C4-2B (cell line): ENCODE measurements at regions not wholly inside any gene's neighbourhood (a gene's known extent, or its start where the extent isn't known, plus 50 kb on each side); places are given as distances from the start of the nearest gene placed in this dataset.
"Not testable (repeated sequence)": the region's sequence is repeated elsewhere in the genome, so short reads cannot be mapped to it uniquely, and the experiment has no call there.

ENCODE experiments used
- H3K27ac ChIP-seq: fragments of 450-650 bp; 2 replicates; pipeline ENCODE4 v1.5.1; 2017
- CTCF ChIP-seq: fragments of 450-650 bp; conservative IDR thresholded peaks from 2 replicates; pipeline ENCODE4 v1.5.1; 2017; ENCODE audit warnings: mild to moderate bottlenecking
- ZFX ChIP-seq: fragments of 450-650 bp; IDR thresholded peaks from 2 replicates; pipeline ENCODE4 v1.6.1; 2017

GRCh38 chr1:74943046-74943445, 191.1 kb upstream of the LHX8 start:
- no peak overlapping the region for H3K27ac ChIP-seq
- TF ChIP-seq CTCF (no peak), ZFX (no peak)

- H3K27ac ChIP-seq = no peak overlapping the region
- no peak for TF ChIP-seq CTCF
- no peak for TF ChIP-seq ZFX
Observed at GRCh38 chr1:74946388-74946787, 187.8 kb upstream of the LHX8 start.

GRCh38 chr1:74949348-74949747, 184.8 kb upstream of the LHX8 start:
- H3K27ac ChIP-seq = not testable (repeated sequence)

GRCh38 chr1:74951981-74952380, 182.2 kb upstream of the LHX8 start:
- not testable (repeated sequence) for H3K27ac ChIP-seq

- TF ChIP-seq ZFX (no peak), CTCF (no peak)
Observed at GRCh38 chr1:74952786-74953185, 181.4 kb upstream of the LHX8 start.

GRCh38 chr1:74953622-74954021, 180.6 kb upstream of the LHX8 start:
- TF ChIP-seq ZFX (no peak), CTCF (no peak)
- no peak overlapping the region for H3K27ac ChIP-seq

More at GRCh38 chr1:74952786-74953185, 181.4 kb upstream of the LHX8 start:
- H3K27ac ChIP-seq = no peak overlapping the region

- no peak overlapping the region for H3K27ac ChIP-seq
- TF ChIP-seq ZFX (no peak), CTCF (no peak)
Observed at GRCh38 chr1:74963120-74963519, 171.1 kb upstream of the LHX8 start.

GRCh38 chr1:74964508-74965102, 169.6 kb upstream of the LHX8 start:
- TF ChIP-seq ZFX = no peak
- TF ChIP-seq CTCF = no peak
- no peak overlapping the region for H3K27ac ChIP-seq
